ENCODE measurements at regions not wholly inside any gene's neighbourhood (a gene's known extent, or its start where the extent isn't known, plus 50 kb on each side); places are given as distances from the start of the nearest gene placed in this dataset.

GRCh38 chr6:23380465-23380864, 745.5 kb upstream of the NRSN1 start:
- TF ChIP-seq POLR2AphosphoS5 (IDR thresholded peaks at IDR 0.05) (no peak), POLR2A (IDR thresholded peaks at IDR 0.05) (no peak), CTCF (IDR thresholded peaks at IDR 0.05) (no peak), EP300 (IDR thresholded peaks at IDR 0.05; ENCODE audit: low read depth) (no peak)

Measured in transverse colon (tissue), 4 donors.